ENCODE measurements at regions not wholly inside any gene's neighbourhood (a gene's known extent, or its start where the extent isn't known, plus 50 kb on each side); places are given as distances from the start of the nearest gene placed in this dataset.

DNA sequence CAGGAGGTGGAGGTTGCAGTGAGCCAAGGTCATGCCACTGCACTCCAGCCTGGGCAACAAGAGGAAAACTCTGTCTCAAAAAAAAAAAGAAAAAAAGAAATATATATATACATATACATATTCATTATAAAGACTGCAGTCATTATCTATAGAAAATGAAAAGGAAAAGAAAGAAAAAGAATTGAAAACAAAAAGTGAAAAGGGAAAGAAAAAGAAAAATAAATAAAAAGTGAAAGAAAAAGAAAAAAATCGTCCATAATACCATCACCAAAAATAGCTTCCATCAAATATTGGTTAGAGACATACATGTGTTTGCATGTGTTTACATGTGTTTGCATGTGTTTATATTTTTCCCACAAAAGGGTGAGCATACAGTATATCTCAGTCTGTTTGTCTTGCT lies 105.5 kb upstream of the PARD3 start:
- TF ChIP-seq, protein P1, sequence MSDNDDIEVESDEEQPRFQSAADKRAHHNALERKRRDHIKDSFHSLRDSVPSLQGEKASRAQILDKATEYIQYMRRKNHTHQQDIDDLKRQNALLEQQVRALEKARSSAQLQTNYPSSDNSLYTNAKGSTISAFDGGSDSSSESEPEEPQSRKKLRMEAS (IDR thresholded peaks at IDR 0.05) = no peak
- TF ChIP-seq FOXA1 (IDR thresholded peaks at IDR 0.05) = no peak
- TF ChIP-seq TAF1 (conservative IDR thresholded peaks at IDR 0.05) = no peak
- TF ChIP-seq, protein P2, sequence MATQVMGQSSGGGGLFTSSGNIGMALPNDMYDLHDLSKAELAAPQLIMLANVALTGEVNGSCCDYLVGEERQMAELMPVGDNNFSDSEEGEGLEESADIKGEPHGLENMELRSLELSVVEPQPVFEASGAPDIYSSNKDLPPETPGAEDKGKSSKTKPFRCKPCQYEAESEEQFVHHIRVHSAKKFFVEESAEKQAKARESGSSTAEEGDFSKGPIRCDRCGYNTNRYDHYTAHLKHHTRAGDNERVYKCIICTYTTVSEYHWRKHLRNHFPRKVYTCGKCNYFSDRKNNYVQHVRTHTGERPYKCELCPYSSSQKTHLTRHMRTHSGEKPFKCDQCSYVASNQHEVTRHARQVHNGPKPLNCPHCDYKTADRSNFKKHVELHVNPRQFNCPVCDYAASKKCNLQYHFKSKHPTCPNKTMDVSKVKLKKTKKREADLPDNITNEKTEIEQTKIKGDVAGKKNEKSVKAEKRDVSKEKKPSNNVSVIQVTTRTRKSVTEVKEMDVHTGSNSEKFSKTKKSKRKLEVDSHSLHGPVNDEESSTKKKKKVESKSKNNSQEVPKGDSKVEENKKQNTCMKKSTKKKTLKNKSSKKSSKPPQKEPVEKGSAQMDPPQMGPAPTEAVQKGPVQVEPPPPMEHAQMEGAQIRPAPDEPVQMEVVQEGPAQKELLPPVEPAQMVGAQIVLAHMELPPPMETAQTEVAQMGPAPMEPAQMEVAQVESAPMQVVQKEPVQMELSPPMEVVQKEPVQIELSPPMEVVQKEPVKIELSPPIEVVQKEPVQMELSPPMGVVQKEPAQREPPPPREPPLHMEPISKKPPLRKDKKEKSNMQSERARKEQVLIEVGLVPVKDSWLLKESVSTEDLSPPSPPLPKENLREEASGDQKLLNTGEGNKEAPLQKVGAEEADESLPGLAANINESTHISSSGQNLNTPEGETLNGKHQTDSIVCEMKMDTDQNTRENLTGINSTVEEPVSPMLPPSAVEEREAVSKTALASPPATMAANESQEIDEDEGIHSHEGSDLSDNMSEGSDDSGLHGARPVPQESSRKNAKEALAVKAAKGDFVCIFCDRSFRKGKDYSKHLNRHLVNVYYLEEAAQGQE (IDR thresholded peaks at IDR 0.05) = no peak
- no peak for TF ChIP-seq HNF4A (conservative IDR thresholded peaks at IDR 0.05)
- no peak for TF ChIP-seq RXRA (IDR thresholded peaks at IDR 0.05)
- no peak for TF ChIP-seq NR2F2 (IDR thresholded peaks at IDR 0.05)
- TF ChIP-seq, protein P3, sequence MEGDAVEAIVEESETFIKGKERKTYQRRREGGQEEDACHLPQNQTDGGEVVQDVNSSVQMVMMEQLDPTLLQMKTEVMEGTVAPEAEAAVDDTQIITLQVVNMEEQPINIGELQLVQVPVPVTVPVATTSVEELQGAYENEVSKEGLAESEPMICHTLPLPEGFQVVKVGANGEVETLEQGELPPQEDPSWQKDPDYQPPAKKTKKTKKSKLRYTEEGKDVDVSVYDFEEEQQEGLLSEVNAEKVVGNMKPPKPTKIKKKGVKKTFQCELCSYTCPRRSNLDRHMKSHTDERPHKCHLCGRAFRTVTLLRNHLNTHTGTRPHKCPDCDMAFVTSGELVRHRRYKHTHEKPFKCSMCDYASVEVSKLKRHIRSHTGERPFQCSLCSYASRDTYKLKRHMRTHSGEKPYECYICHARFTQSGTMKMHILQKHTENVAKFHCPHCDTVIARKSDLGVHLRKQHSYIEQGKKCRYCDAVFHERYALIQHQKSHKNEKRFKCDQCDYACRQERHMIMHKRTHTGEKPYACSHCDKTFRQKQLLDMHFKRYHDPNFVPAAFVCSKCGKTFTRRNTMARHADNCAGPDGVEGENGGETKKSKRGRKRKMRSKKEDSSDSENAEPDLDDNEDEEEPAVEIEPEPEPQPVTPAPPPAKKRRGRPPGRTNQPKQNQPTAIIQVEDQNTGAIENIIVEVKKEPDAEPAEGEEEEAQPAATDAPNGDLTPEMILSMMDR (IDR thresholded peaks at IDR 0.05; ENCODE audit: low read depth, low read length, missing input control) = no peak
- TF ChIP-seq SP1 (IDR thresholded peaks at IDR 0.05) = no peak
- TF ChIP-seq RAD21 (IDR thresholded peaks at IDR 0.05) = no peak
- no peak for TF ChIP-seq EGR1 (IDR thresholded peaks at IDR 0.05; ENCODE audit: low read depth in 2 of 2)
- TF ChIP-seq, protein P4, sequence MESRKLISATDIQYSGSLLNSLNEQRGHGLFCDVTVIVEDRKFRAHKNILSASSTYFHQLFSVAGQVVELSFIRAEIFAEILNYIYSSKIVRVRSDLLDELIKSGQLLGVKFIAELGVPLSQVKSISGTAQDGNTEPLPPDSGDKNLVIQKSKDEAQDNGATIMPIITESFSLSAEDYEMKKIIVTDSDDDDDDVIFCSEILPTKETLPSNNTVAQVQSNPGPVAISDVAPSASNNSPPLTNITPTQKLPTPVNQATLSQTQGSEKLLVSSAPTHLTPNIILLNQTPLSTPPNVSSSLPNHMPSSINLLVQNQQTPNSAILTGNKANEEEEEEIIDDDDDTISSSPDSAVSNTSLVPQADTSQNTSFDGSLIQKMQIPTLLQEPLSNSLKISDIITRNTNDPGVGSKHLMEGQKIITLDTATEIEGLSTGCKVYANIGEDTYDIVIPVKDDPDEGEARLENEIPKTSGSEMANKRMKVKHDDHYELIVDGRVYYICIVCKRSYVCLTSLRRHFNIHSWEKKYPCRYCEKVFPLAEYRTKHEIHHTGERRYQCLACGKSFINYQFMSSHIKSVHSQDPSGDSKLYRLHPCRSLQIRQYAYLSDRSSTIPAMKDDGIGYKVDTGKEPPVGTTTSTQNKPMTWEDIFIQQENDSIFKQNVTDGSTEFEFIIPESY (IDR thresholded peaks at IDR 0.05) = no peak
- no peak for TF ChIP-seq JUND (IDR thresholded peaks at IDR 0.05)
- no peak for TF ChIP-seq FOXA2 (IDR thresholded peaks at IDR 0.05)
- no peaks in the 10 kb centered on the region for H3K4me1 ChIP-seq (ENCODE audit: control insufficient read depth in 4 of 4, insufficient read depth in 4 of 4, low read length in 3 of 4)
- H3K36me3 ChIP-seq (ENCODE audit: control insufficient read depth in 4 of 4, insufficient read depth in 3 of 4, low read depth in 1 of 4, low read length in 3 of 4) = no peaks in the 10 kb centered on the region
- H3K27me3 ChIP-seq (ENCODE audit: control insufficient read depth in 4 of 4, insufficient read depth in 4 of 4, low read length in 3 of 4) = peaks cover 0 to 3% (median 0%) of the 10 kb centered on the region in 4 donors
- H3K9me3 ChIP-seq (ENCODE audit: control insufficient read depth in 4 of 4, low read length in 3 of 4) = peaks cover 0 to 13% (median 1%) of the 10 kb centered on the region in 4 donors
- H3K4me3 ChIP-seq (ENCODE audit: low read depth in 1 of 3, low read length in 3 of 3) = no peak overlapping the region
- no peak overlapping the region for H3K9ac ChIP-seq (ENCODE audit: low read depth in 1 of 2, low read length in 2 of 2)
- no peak for DNase-seq (ENCODE audit: low spot score)
- WGBS = 81% methylated on average over 1 of the region's 1 CpG
- H3K27ac ChIP-seq (ENCODE audit: low read depth in 1 of 2, low read length in 2 of 2) = no peak overlapping the region

DNA sequence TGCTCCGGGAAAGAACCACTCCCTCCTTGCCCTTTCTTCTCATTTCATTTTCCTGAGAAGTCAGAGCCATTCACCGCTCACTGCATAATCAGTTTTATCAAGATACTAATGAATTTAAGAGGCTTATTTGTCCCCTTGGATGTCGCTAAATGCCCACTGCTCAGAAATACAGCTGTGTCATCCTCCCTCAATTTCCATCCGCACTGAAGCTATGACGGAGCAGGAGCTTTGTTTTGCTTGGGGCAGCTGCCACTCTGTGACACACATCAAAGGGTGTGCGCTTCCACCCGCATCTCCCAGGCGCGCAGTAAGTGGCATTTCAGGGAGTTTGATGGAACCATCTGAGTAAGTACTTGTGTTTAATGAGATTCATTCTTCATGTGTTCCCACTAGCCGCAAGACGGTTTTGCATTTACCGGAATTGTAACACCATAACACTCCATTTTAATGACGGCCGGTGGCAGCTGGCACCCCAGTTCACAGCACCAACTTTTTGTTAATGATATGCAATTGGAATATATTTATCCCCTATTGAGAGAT lies 103.8 kb upstream of the PARD3 start:
- peaks cover 0 to 3% (median 0%) of the 10 kb centered on the region in 4 donors for H3K27me3 ChIP-seq (ENCODE audit: control insufficient read depth in 4 of 4, insufficient read depth in 4 of 4, low read length in 3 of 4)
- H3K9me3 ChIP-seq (ENCODE audit: control insufficient read depth in 4 of 4, low read length in 3 of 4) = peaks cover 0 to 2% (median 0%) of the 10 kb centered on the region in 4 donors
- WGBS = 69% methylated on average over 14 of the region's 14 CpGs
- H3K27ac ChIP-seq (ENCODE audit: low read depth in 1 of 2, low read length in 2 of 2) = no peak overlapping the region
- H3K4me1 ChIP-seq (ENCODE audit: control insufficient read depth in 4 of 4, insufficient read depth in 4 of 4, low read length in 3 of 4) = no peaks in the 10 kb centered on the region
- no peaks in the 10 kb centered on the region for H3K36me3 ChIP-seq (ENCODE audit: control insufficient read depth in 4 of 4, insufficient read depth in 3 of 4, low read depth in 1 of 4, low read length in 3 of 4)
- no peak overlapping the region for H3K9ac ChIP-seq (ENCODE audit: low read depth in 1 of 2, low read length in 2 of 2)
- TF ChIP-seq GABPA (IDR thresholded peaks at IDR 0.05 in 1 of 2, conservative IDR thresholded peaks at IDR 0.05 in 1 of 2) (no peak), NR2F2 (IDR thresholded peaks at IDR 0.05) (no peak), RAD21 (IDR thresholded peaks at IDR 0.05) (no peak), HNF4G (IDR thresholded peaks at IDR 0.05) (no peak), TAF1 (conservative IDR thresholded peaks at IDR 0.05) (no peak)
- TF ChIP-seq, protein P3 (IDR thresholded peaks at IDR 0.05; ENCODE audit: low read depth, low read length, missing input control) = no peak
- no peak for DNase-seq (ENCODE audit: low spot score)
- no peak overlapping the region for H3K4me3 ChIP-seq (ENCODE audit: low read depth in 1 of 3, low read length in 3 of 3)
